IPS DF 4.7 (cell line): ENCODE measurements at regions not wholly inside any gene's neighbourhood (a gene's known extent, or its start where the extent isn't known, plus 50 kb on each side); places are given as distances from the start of the nearest gene placed in this dataset.

ENCODE experiments used
- DNase-seq: peaks from one replicate; pipeline ENCODE4 v3.0.0-alpha.2; 2013; ENCODE audit warnings: low spot score; ENCODE audit errors: extremely low read depth

GRCh38 chr2:10183146-10183675 lies 60.7 kb downstream of the RRM2 start:
- no peak for DNase-seq

GRCh38 chr2:10184421-10184820 lies 61.9 kb downstream of the RRM2 start:
- no peak for DNase-seq

GRCh38 chr2:10185046-10185445 lies 62.5 kb downstream of the RRM2 start:
- DNase-seq = no peak

GRCh38 chr2:10185755-10186154 lies 63.2 kb downstream of the RRM2 start:
- no peak for DNase-seq

GRCh38 chr2:10186868-10187535 lies 64.5 kb downstream of the RRM2 start:
- no peak for DNase-seq

- DNase-seq = no peak
These were observed 65.1 kb downstream of the RRM2 start for GRCh38 chr2:10187661-10188060.

- DNase-seq = no peak
These were observed 65.7 kb downstream of the RRM2 start for GRCh38 chr2:10188211-10188610.

GRCh38 chr2:10188729-10189305 lies 66.3 kb downstream of the RRM2 start:
- no peak for DNase-seq

- no peak for DNase-seq
These were observed 67.7 kb downstream of the RRM2 start for GRCh38 chr2:10190255-10190654.

GRCh38 chr2:10190737-10191532 lies 68.4 kb downstream of the RRM2 start:
- DNase-seq = no peak

- no peak for DNase-seq
These were observed 69.0 kb downstream of the RRM2 start for GRCh38 chr2:10191554-10191953.

- DNase-seq = no peak
These were observed 70.0 kb downstream of the RRM2 start for GRCh38 chr2:10192392-10193015.

GRCh38 chr2:10193276-10193795 lies 70.8 kb downstream of the RRM2 start:
- no peak for DNase-seq

- no peak for DNase-seq
These were observed 71.6 kb downstream of the RRM2 start for GRCh38 chr2:10193851-10194820.

GRCh38 chr2:10195278-10196109 lies 73.0 kb downstream of the RRM2 start:
- no peak for DNase-seq

- no peak for DNase-seq
These were observed 73.8 kb downstream of the RRM2 start for GRCh38 chr2:10196110-10196892.

- no peak for DNase-seq
These were observed 74.6 kb downstream of the RRM2 start for GRCh38 chr2:10196948-10197696.

GRCh38 chr2:10197697-10198076 lies 75.1 kb downstream of the RRM2 start:
- no peak for DNase-seq
